ENCODE measurements at regions not wholly inside any gene's neighbourhood (a gene's known extent, or its start where the extent isn't known, plus 50 kb on each side); places are given as distances from the start of the nearest gene placed in this dataset.
"Not testable (repeated sequence)": the region's sequence is repeated elsewhere in the genome, so short reads cannot be mapped to it uniquely, and the experiment has no call there.

DNA sequence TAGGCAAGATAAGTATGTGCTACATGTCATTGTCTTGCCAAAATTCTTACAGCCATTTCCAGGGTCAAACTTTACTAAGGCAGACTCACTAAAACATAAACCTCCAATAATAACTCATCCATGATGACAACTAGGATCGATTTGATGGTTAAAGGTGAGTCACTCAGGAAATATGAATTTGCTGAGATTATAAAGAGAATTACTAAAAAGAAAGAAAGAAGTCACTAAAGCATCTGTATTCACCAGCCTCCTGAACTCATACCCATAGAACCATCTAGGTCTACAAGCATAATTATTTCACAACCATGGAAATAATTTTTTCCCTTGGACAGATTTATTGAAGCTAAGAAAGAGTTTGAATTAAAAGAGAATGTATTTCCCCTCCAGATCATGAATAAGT, 258.6 kb downstream of the TLE1 start:
- DNase-seq (ENCODE audit: low read depth, low spot score), result no peak
- ChIA-PET POLR2A (no interaction called here), CTCF (no interaction called here)
- TF ChIP-seq, protein P1, sequence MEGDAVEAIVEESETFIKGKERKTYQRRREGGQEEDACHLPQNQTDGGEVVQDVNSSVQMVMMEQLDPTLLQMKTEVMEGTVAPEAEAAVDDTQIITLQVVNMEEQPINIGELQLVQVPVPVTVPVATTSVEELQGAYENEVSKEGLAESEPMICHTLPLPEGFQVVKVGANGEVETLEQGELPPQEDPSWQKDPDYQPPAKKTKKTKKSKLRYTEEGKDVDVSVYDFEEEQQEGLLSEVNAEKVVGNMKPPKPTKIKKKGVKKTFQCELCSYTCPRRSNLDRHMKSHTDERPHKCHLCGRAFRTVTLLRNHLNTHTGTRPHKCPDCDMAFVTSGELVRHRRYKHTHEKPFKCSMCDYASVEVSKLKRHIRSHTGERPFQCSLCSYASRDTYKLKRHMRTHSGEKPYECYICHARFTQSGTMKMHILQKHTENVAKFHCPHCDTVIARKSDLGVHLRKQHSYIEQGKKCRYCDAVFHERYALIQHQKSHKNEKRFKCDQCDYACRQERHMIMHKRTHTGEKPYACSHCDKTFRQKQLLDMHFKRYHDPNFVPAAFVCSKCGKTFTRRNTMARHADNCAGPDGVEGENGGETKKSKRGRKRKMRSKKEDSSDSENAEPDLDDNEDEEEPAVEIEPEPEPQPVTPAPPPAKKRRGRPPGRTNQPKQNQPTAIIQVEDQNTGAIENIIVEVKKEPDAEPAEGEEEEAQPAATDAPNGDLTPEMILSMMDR (IDR thresholded peaks at IDR 0.05; ENCODE audit: insufficient read depth, low read length, missing control alignments), result no peak
- no peak overlapping the region for H3K4me3 ChIP-seq (ENCODE audit: low read depth, low read length)

- CTCF ChIA-PET, result no interaction called here
- TF ChIP-seq, protein P1 (IDR thresholded peaks at IDR 0.05; ENCODE audit: insufficient read depth, low read length, missing control alignments), result no peak
- POLR2A ChIA-PET, result interaction anchor here (0.6 kb wide), 1 partner anchor 143 kb away, joined by 3 read pairs; no protein-coding TSS in a partner anchor
- H3K4me3 ChIP-seq (ENCODE audit: low read depth, low read length), result no peak overlapping the region
- DNase-seq (ENCODE audit: low read depth, low spot score), result no peak
Measured at GRCh38 chr9:81427870-81428269, 261.5 kb downstream of the TLE1 start.

GRCh38 chr9:81424431-81424830, 264.9 kb downstream of the TLE1 start:
- ChIA-PET POLR2A (no interaction called here), CTCF (interaction anchor here (0.6 kb wide), 1 partner anchor 55 kb away, joined by 3 read pairs; no protein-coding TSS in a partner anchor)
- DNase-seq (ENCODE audit: low read depth, low spot score), result peak; percentile 16
- H3K4me3 ChIP-seq (ENCODE audit: low read depth, low read length), result no peak overlapping the region
- TF ChIP-seq, protein P1 (IDR thresholded peaks at IDR 0.05; ENCODE audit: insufficient read depth, low read length, missing control alignments), result no peak

- ChIA-PET CTCF (interaction anchor here (0.6 kb wide), 1 partner anchor 56 kb away, joined by 3 read pairs; no protein-coding TSS in a partner anchor), POLR2A (no interaction called here)
- DNase-seq (ENCODE audit: low read depth, low spot score), result no peak
- TF ChIP-seq, protein P1 (IDR thresholded peaks at IDR 0.05; ENCODE audit: insufficient read depth, low read length, missing control alignments), result no peak
- H3K4me3 ChIP-seq (ENCODE audit: low read depth, low read length), result no peak overlapping the region
Measured at GRCh38 chr9:81423589-81424326, 265.6 kb downstream of the TLE1 start.

GRCh38 chr9:81421090-81421489, 268.3 kb downstream of the TLE1 start:
- H3K4me3 ChIP-seq (ENCODE audit: low read depth, low read length); POLR2A ChIA-PET; CTCF ChIA-PET; DNase-seq (ENCODE audit: low read depth, low spot score): not testable (repeated sequence)

DNA sequence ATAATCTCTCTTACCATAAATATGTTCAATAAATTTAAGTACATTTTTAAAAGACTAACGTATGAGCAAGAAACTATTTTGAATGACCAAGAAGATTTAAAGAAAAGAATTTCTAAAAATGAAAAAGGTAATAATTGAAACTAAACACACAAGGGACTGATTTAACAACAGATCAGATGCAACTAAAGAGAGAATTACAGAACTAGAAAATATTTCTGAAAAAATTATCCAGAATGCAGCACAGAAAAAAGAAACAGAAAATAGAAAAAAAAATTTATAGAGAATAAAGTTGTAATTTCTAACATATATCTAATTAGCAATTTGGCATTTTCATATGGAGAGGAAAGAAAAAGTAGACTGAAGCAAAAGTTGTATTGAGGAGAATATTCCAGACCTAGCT, 269.3 kb downstream of the TLE1 start:
- POLR2A ChIA-PET, result no interaction called here
- no peak for DNase-seq (ENCODE audit: low read depth, low spot score)
- TF ChIP-seq, protein P1 (IDR thresholded peaks at IDR 0.05; ENCODE audit: insufficient read depth, low read length, missing control alignments), result no peak
- CTCF ChIA-PET, result no interaction called here
- no peak overlapping the region for H3K4me3 ChIP-seq (ENCODE audit: low read depth, low read length)

GRCh38 chr9:81417941-81418340, 271.4 kb downstream of the TLE1 start:
- TF ChIP-seq, protein P1 (IDR thresholded peaks at IDR 0.05; ENCODE audit: insufficient read depth, low read length, missing control alignments), result no peak
- DNase-seq (ENCODE audit: low read depth, low spot score), result no peak
- no peak overlapping the region for H3K4me3 ChIP-seq (ENCODE audit: low read depth, low read length)
- POLR2A ChIA-PET, result no interaction called here
- CTCF ChIA-PET, result no interaction called here
